Endothelial cell (in vitro differentiated cells): ENCODE measurements at regions not wholly inside any gene's neighbourhood (a gene's known extent, or its start where the extent isn't known, plus 50 kb on each side); places are given as distances from the start of the nearest gene placed in this dataset.

Experiments
- DNase-seq: peaks from one replicate; pipeline ENCODE4 v3.0.0; 2021; ENCODE audit warnings: low spot score
- H3K27ac Mint-ChIP-seq: one replicate; pipeline ENCODE4 v1.8.0; 2021; ENCODE audit warnings: mixed read lengths, inconsistent platforms; ENCODE audit not compliant: unreplicated experiment
- H3K27me3 Mint-ChIP-seq: one replicate; pipeline ENCODE4 v1.8.0; 2021; ENCODE audit warnings: mild to moderate bottlenecking, moderate library complexity, mixed read lengths, inconsistent platforms; ENCODE audit not compliant: unreplicated experiment
- H3K36me3 Mint-ChIP-seq: one replicate; pipeline ENCODE4 v1.8.0; 2021; ENCODE audit warnings: mild to moderate bottlenecking, low read depth, mixed read lengths, inconsistent platforms; ENCODE audit not compliant: unreplicated experiment
- H3K4me1 Mint-ChIP-seq: one replicate; pipeline ENCODE4 v1.8.0; 2021; ENCODE audit warnings: mild to moderate bottlenecking, mixed read lengths, inconsistent platforms; ENCODE audit not compliant: unreplicated experiment
- H3K4me3 Mint-ChIP-seq: one replicate; pipeline ENCODE4 v1.8.0; 2021; ENCODE audit warnings: mild to moderate bottlenecking, mixed read lengths, inconsistent platforms; ENCODE audit not compliant: unreplicated experiment
- H3K9me3 Mint-ChIP-seq: one replicate; pipeline ENCODE4 v1.8.0; 2021; ENCODE audit warnings: mixed read lengths, inconsistent platforms; ENCODE audit not compliant: unreplicated experiment
- TF ChIP-seq, protein P1 (sequence below): fragments of 200-600 bp; sonication (generic); IDR thresholded peaks from one replicate; pipeline ENCODE4 v1.5.0; 2021; ENCODE audit warnings: antibody characterized with exemption; ENCODE audit not compliant: unreplicated experiment

DNA sequence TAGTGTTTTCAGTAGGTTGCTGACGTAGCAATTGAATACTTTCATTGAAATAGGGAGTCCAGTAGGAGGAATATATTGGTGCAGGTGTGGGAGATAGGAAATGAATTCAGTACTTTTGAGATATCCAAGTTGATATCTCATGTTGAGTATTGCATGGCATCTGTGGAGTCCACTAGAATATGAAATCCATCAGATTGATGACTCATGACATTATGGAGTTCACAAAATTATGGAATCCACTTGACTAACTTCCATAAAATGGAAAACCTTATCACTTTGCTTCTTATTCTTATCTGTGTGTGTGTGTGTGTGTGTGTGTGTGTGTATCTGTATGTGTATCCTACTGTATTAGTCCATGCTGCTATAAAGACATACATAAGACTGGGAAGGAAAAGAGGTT lies 513.5 kb upstream of the ZEB2 start:
- DNase-seq = no peak
- no peaks in the 10 kb centered on the region for H3K36me3 Mint-ChIP-seq

DNA sequence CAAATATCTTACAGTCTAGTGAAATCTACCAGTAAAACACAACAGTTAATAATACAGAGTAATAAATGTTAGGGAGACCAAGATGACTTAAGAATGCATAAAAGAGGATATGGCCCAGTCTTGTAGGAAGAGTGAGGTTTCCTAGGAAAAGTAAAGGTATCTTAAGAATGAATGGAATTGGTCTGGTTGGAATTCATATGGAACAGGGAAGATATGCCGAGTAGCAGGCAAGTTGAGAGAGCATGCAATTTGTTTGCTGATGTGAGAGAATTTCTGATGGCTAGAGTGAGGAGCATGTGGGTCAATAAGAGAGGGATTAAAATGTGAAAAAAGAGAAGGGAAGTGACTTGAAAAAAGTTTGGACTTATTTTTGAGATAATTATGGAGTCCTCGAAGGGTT lies 512.9 kb upstream of the ZEB2 start:
- DNase-seq = no peak
- no peak overlapping the region for H3K4me3 Mint-ChIP-seq
- TF ChIP-seq, protein P1, sequence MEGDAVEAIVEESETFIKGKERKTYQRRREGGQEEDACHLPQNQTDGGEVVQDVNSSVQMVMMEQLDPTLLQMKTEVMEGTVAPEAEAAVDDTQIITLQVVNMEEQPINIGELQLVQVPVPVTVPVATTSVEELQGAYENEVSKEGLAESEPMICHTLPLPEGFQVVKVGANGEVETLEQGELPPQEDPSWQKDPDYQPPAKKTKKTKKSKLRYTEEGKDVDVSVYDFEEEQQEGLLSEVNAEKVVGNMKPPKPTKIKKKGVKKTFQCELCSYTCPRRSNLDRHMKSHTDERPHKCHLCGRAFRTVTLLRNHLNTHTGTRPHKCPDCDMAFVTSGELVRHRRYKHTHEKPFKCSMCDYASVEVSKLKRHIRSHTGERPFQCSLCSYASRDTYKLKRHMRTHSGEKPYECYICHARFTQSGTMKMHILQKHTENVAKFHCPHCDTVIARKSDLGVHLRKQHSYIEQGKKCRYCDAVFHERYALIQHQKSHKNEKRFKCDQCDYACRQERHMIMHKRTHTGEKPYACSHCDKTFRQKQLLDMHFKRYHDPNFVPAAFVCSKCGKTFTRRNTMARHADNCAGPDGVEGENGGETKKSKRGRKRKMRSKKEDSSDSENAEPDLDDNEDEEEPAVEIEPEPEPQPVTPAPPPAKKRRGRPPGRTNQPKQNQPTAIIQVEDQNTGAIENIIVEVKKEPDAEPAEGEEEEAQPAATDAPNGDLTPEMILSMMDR = no peak
- no peaks in the 10 kb centered on the region for H3K27me3 Mint-ChIP-seq
- H3K36me3 Mint-ChIP-seq = no peaks in the 10 kb centered on the region
- no peaks in the 10 kb centered on the region for H3K9me3 Mint-ChIP-seq
- no peaks in the 10 kb centered on the region for H3K4me1 Mint-ChIP-seq
- no peak overlapping the region for H3K27ac Mint-ChIP-seq

More for the DNA sequence above, 513.5 kb upstream of the ZEB2 start:
- TF ChIP-seq, protein P1 = no peak
- Mint-ChIP-seq H3K27ac (no peak overlapping the region), H3K4me3 (no peak overlapping the region), H3K4me1 (no peaks in the 10 kb centered on the region), H3K9me3 (no peaks in the 10 kb centered on the region), H3K27me3 (no peaks in the 10 kb centered on the region)

DNA sequence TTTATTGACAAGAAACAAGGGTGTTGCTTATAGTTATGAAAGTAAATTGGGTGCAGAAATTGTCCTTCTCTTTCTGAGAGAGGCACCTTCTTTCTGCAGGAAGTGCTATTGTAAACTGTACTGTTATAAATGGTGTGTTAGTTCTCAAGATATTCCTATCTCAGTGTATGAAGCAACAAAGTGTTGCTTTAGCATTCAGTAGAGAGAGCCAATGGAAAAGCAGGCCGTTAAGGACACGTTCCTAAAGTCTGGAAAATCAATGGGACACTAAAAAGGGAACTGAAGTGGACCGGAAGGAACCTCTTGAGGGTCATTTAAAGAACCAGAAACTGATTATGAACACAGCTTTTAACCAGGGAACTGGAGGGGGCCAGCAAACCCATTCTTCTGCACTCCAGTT lies 510.0 kb upstream of the ZEB2 start:
- no peak for DNase-seq
- H3K27me3 Mint-ChIP-seq = no peaks in the 10 kb centered on the region
- no peak overlapping the region for H3K4me3 Mint-ChIP-seq
- H3K27ac Mint-ChIP-seq = no peak overlapping the region
- H3K9me3 Mint-ChIP-seq = no peaks in the 10 kb centered on the region
- TF ChIP-seq, protein P1 = no peak
- no peaks in the 10 kb centered on the region for H3K4me1 Mint-ChIP-seq
- no peaks in the 10 kb centered on the region for H3K36me3 Mint-ChIP-seq

DNA sequence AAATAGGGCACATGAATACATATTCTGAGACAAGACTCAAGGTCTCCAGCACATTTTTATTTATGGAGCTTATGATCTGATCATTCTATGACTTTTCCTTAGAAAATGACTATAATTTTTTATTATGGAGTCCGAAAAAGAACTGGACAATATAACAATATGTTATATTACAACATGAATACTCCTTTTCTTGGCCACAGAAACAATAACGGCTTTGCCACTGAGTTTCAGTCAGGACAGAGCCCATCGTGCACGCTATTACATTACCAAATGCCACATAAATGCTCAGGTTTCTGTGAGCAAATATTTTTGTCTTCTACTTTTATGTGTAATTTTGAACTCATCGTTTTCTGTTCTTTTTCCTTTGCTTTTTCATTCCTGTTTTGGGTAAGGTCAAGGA lies 509.2 kb upstream of the ZEB2 start:
- Mint-ChIP-seq H3K36me3 (no peaks in the 10 kb centered on the region), H3K4me3 (no peak overlapping the region), H3K4me1 (no peaks in the 10 kb centered on the region), H3K27ac (no peak overlapping the region), H3K9me3 (no peaks in the 10 kb centered on the region), H3K27me3 (peaks cover 1% of the 10 kb centered on the region)
- no peak for DNase-seq
- TF ChIP-seq, protein P1 = no peak

DNA sequence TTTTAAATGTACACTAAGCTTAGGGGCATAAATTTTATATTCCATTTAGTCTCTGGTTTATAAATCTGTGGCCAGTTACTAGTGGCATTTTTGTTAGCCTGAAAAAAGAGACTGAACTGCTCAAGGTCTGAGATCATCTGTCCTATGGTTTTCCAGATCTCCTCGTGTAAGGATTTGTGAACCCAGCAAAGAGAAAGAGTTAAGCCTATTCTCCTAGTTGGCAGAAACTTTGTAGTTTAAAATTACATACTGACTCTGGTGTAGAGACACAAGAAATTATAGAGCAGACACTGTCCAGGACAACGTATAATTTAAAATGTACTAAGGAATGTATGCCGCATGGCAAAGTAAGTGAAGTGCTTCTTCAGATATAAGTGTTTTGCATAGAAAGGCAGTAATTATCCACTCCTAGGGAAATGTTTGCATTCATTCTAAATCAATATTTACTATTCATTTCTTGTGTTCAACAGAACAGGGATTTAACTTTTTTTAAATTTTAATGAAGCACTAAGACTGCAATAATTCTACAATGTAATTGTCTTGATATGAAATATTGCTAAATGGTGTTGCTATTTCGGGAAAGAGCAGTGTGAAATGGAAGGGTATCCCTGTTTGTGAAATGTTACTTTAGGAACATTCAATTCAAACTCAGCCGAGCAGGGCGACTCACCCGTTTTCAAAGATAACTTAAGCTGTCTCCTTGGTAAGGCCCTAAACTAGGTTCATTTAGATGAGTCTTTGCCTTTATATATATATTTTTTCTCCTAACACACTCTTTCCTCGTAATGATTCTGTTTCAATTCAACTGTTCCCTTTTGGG lies 508.4 kb upstream of the ZEB2 start:
- TF ChIP-seq, protein P1 = no peak
- no peak for DNase-seq
- no peaks in the 10 kb centered on the region for H3K36me3 Mint-ChIP-seq
- H3K27ac Mint-ChIP-seq = no peak overlapping the region
- no peaks in the 10 kb centered on the region for H3K4me1 Mint-ChIP-seq
- peaks cover 1% of the 10 kb centered on the region for H3K27me3 Mint-ChIP-seq
- H3K9me3 Mint-ChIP-seq = no peaks in the 10 kb centered on the region
- H3K4me3 Mint-ChIP-seq = no peak overlapping the region
